ENCODE measurements at regions not wholly inside any gene's neighbourhood (a gene's known extent, or its start where the extent isn't known, plus 50 kb on each side); places are given as distances from the start of the nearest gene placed in this dataset.

DNA sequence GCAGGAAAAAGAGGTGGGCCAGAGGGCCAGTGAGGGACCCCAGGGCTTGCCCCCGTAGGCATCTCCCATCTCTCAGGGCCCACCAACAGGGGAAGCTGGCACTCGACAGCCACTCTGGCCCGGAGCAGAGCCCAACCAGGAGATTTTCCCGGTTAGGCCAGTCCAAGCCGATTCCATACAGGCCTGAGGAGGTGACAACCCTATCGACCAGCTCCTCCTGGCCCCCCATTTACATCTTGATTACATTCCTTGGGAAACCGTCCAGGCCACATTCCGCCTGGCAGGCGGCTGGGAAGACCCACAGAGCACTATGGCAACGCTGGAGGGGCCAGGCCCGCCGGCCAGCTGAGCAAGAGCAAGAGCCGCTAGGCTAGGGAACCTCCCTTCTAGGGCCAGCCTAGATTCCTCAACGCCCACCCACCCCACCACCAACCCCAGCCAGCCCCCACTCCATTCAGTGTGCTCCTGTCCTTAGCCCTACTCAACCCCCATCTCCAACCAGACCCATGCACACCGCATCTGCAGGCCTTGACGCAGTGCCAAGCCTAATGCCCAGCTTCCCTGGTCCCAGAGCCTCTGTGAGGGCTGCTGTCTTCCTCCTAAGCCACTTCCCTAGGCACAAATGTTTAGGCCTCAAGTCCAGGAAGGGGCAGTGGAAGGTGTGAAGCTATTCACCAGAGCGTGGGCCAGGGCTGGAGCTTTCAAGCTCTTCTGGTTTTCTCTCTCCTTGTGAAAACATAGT lies 161.2 kb downstream of the EFNB1 start (continued):
- TF ChIP-seq, protein P1, sequence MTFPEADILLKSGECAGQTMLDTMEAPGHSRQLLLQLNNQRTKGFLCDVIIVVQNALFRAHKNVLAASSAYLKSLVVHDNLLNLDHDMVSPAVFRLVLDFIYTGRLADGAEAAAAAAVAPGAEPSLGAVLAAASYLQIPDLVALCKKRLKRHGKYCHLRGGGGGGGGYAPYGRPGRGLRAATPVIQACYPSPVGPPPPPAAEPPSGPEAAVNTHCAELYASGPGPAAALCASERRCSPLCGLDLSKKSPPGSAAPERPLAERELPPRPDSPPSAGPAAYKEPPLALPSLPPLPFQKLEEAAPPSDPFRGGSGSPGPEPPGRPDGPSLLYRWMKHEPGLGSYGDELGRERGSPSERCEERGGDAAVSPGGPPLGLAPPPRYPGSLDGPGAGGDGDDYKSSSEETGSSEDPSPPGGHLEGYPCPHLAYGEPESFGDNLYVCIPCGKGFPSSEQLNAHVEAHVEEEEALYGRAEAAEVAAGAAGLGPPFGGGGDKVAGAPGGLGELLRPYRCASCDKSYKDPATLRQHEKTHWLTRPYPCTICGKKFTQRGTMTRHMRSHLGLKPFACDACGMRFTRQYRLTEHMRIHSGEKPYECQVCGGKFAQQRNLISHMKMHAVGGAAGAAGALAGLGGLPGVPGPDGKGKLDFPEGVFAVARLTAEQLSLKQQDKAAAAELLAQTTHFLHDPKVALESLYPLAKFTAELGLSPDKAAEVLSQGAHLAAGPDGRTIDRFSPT (tag by site-specific recombination; IDR thresholded peaks at IDR 0.05) = peak; percentile 60
- no peak for TF ChIP-seq SALL2 (tag by site-specific recombination; IDR thresholded peaks at IDR 0.05; ENCODE audit: borderline replicate concordance)
- TF ChIP-seq, protein P2, sequence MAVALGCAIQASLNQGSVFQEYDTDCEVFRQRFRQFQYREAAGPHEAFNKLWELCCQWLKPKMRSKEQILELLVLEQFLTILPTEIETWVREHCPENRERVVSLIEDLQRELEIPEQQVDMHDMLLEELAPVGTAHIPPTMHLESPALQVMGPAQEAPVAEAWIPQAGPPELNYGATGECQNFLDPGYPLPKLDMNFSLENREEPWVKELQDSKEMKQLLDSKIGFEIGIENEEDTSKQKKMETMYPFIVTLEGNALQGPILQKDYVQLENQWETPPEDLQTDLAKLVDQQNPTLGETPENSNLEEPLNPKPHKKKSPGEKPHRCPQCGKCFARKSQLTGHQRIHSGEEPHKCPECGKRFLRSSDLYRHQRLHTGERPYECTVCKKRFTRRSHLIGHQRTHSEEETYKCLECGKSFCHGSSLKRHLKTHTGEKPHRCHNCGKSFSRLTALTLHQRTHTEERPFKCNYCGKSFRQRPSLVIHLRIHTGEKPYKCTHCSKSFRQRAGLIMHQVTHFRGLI (tag by site-specific recombination; IDR thresholded peaks at IDR 0.05) = peak; percentile 100
- TF ChIP-seq ZNF548 (tag by site-specific recombination; IDR thresholded peaks at IDR 0.05) = no peak
- peak; percentile 32; the same call in 1 of the 2 replicates for TF ChIP-seq ZIC2 (tag by site-specific recombination; IDR thresholded peaks at IDR 0.05)

GRCh38 chrX:68989456-68989855 lies 160.6 kb downstream of the EFNB1 start:
- Histone ChIP-seq H3K4me3 (ENCODE audit: low read depth, low read length) (no peak overlapping the region), H3K36me3 (ENCODE audit: control insufficient read depth in 2 of 2, insufficient read depth in 1 of 2, low read length in 2 of 2) (no peaks in the 10 kb centered on the region), H3K4me1 (ENCODE audit: control insufficient read depth, insufficient read depth, low read length) (no peaks in the 10 kb centered on the region), H3K9me3 (ENCODE audit: control insufficient read depth, insufficient read depth, low read depth, low read length) (no peaks in the 10 kb centered on the region), H3K27ac (ENCODE audit: extremely low read depth, low read depth, low read length) (no peak overlapping the region; the same call in 1 of the 2 replicates)
- TF ChIP-seq, protein P3, sequence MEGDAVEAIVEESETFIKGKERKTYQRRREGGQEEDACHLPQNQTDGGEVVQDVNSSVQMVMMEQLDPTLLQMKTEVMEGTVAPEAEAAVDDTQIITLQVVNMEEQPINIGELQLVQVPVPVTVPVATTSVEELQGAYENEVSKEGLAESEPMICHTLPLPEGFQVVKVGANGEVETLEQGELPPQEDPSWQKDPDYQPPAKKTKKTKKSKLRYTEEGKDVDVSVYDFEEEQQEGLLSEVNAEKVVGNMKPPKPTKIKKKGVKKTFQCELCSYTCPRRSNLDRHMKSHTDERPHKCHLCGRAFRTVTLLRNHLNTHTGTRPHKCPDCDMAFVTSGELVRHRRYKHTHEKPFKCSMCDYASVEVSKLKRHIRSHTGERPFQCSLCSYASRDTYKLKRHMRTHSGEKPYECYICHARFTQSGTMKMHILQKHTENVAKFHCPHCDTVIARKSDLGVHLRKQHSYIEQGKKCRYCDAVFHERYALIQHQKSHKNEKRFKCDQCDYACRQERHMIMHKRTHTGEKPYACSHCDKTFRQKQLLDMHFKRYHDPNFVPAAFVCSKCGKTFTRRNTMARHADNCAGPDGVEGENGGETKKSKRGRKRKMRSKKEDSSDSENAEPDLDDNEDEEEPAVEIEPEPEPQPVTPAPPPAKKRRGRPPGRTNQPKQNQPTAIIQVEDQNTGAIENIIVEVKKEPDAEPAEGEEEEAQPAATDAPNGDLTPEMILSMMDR (tag by site-specific recombination; IDR thresholded peaks at IDR 0.05) = no peak
- TF ChIP-seq, protein P4, sequence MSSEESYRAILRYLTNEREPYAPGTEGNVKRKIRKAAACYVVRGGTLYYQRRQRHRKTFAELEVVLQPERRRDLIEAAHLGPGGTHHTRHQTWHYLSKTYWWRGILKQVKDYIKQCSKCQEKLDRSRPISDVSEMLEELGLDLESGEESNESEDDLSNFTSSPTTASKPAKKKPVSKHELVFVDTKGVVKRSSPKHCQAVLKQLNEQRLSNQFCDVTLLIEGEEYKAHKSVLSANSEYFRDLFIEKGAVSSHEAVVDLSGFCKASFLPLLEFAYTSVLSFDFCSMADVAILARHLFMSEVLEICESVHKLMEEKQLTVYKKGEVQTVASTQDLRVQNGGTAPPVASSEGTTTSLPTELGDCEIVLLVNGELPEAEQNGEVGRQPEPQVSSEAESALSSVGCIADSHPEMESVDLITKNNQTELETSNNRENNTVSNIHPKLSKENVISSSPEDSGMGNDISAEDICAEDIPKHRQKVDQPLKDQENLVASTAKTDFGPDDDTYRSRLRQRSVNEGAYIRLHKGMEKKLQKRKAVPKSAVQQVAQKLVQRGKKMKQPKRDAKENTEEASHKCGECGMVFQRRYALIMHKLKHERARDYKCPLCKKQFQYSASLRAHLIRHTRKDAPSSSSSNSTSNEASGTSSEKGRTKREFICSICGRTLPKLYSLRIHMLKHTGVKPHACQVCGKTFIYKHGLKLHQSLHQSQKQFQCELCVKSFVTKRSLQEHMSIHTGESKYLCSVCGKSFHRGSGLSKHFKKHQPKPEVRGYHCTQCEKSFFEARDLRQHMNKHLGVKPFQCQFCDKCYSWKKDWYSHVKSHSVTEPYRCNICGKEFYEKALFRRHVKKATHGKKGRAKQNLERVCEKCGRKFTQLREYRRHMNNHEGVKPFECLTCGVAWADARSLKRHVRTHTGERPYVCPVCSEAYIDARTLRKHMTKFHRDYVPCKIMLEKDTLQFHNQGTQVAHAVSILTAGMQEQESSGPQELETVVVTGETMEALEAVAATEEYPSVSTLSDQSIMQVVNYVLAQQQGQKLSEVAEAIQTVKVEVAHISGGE (tag by site-specific recombination; conservative IDR thresholded peaks at IDR 0.05; ENCODE audit: low read depth) = no peak
- TF ChIP-seq ZNF48 (tag by site-specific recombination; IDR thresholded peaks at IDR 0.05) = no peak
- no peak for TF ChIP-seq TCF7L2 (IDR thresholded peaks at IDR 0.05; ENCODE audit: borderline replicate concordance, low read depth, low read length)
- no peak for TF ChIP-seq ZNF571 (tag by site-specific recombination; IDR thresholded peaks at IDR 0.05)
- no peak for TF ChIP-seq ZNF610 (tag by site-specific recombination; IDR thresholded peaks at IDR 0.05; ENCODE audit: borderline replicate concordance)
- no peak for TF ChIP-seq ZSCAN30 (tag by site-specific recombination; IDR thresholded peaks at IDR 0.05)
- TF ChIP-seq ZNF274 (IDR thresholded peaks at IDR 0.05; ENCODE audit: low read length) = no peak
- TF ChIP-seq ZNF274 (tag by site-specific recombination; IDR thresholded peaks at IDR 0.05; ENCODE audit: borderline replicate concordance) = no peak
- TF ChIP-seq ZNF626 (tag by site-specific recombination; IDR thresholded peaks at IDR 0.05) = no peak
- no peak for TF ChIP-seq ZNF175 (tag by site-specific recombination; IDR thresholded peaks at IDR 0.05)
- no peak for TF ChIP-seq ZNF501 (tag by site-specific recombination; IDR thresholded peaks at IDR 0.05)
- no peak for TF ChIP-seq ZNF768 (tag by site-specific recombination; IDR thresholded peaks at IDR 0.05)
- no peak for TF ChIP-seq ZNF266 (tag by site-specific recombination; IDR thresholded peaks at IDR 0.05; ENCODE audit: low read depth)
- TF ChIP-seq SP3 (tag by site-specific recombination; IDR thresholded peaks at IDR 0.05) = no peak
- no peak for TF ChIP-seq ZNF394 (tag by site-specific recombination; IDR thresholded peaks at IDR 0.05; ENCODE audit: borderline replicate concordance)
- ChIA-PET CTCF (interaction anchor here (1.3 to 1.6 kb wide), 2 partner anchors 43 to 162 kb away, joined by 4 read pairs; no protein-coding TSS in a partner anchor), POLR2A (interaction anchor here (0.9 kb wide), 1 partner anchor 161 kb away, joined by 4 read pairs; the partner anchor contains the start of gene EFNB1)

All from HEK293 (cell line).